Endothelial cell of umbilical vein (primary cell): ENCODE measurements at regions not wholly inside any gene's neighbourhood (a gene's known extent, or its start where the extent isn't known, plus 50 kb on each side); places are given as distances from the start of the nearest gene placed in this dataset.

Experiments used
- BruUV-seq: library from RNA; stranded (reverse); fragments of 400-500 nt; replicated peaks from 2 replicates; lab custom pipeline; 2021; lab: Mats Ljungman, UMichigan
- CTCF ChIA-PET: fragments of 300-600, 350-600 bp; sonication (Branson Sonifier 250); formaldehyde crosslinking; loops from one replicate; lab custom pipeline; 2021; ENCODE audit warnings: antibody characterized with exemption, inconsistent platforms; lab: Charles Lee
- POLR2A ChIA-PET: fragments of 300-600, 350-600 bp; sonication (Branson Sonifier 250); formaldehyde crosslinking; loops from one replicate; lab custom pipeline; 2021; ENCODE audit warnings: antibody characterized with exemption, inconsistent platforms; lab: Charles Lee
- DNase-seq: peaks from one replicate; pipeline ENCODE4 v3.0.0-alpha.2; 2011; ENCODE audit warnings: low read depth, low spot score
- FAIRE-seq: peaks from 2 replicates; lab custom pipeline; 2011; peaks lifted over from hg19 to GRCh38; lab: Jason Lieb, UNC
- H2AFZ ChIP-seq: 2 replicates; pipeline ENCODE4 v1.6.0; 2012; ENCODE audit warnings: low read depth, low read length, control low read depth, inconsistent platforms
- H3K27ac ChIP-seq: 2 replicates; pipeline ENCODE4 v1.5.1; 2011; ENCODE audit warnings: low read depth, mild to moderate bottlenecking, control low read depth, low read length, moderate library complexity; ENCODE audit not compliant: insufficient read depth
- H3K27me3 ChIP-seq, 2 experiments: 2 replicates each; pipeline versions ENCODE4 v1.6.0 to v1.6.1; 2011; ENCODE audit warnings: low read length in 2 of 2, mixed read lengths in 1 of 2; ENCODE audit not compliant: control insufficient read depth in 2 of 2, insufficient read depth in 2 of 2
- H3K36me3 ChIP-seq, 2 experiments: 2 replicates in 1 of 2; 3 replicates in 1 of 2; pipeline ENCODE4 v1.5.1; 2011; ENCODE audit warnings: low read length in 2 of 2, mild to moderate bottlenecking in 1 of 2, moderate library complexity in 1 of 2; ENCODE audit not compliant: control insufficient read depth in 2 of 2, insufficient read depth in 2 of 2; ENCODE audit errors: extremely low read depth in 1 of 2
- H3K4me1 ChIP-seq: 3 replicates; pipeline ENCODE4 v1.5.1; 2011; ENCODE audit warnings: mild to moderate bottlenecking, low read length; ENCODE audit not compliant: control insufficient read depth, insufficient read depth; ENCODE audit errors: extremely low read depth
- H3K4me2 ChIP-seq: 2 replicates; pipeline ENCODE4 v1.6.1; 2011; ENCODE audit warnings: low read length, control low read depth, mixed read lengths; ENCODE audit not compliant: insufficient read depth
- H3K4me3 ChIP-seq, 3 experiments: fragments of 200-600 bp in 1 of 3; sonication (generic), shearing (Covaris generic) in 1 of 3; replicated peaks in 1 of 3; 2 replicates each; pipeline ENCODE4 v1.5.1; 2011 to 2016; ENCODE audit warnings: control low read depth in 3 of 3, low read length in 3 of 3, mild to moderate bottlenecking in 2 of 3, inconsistent platforms in 1 of 3, low read depth in 1 of 3, moderate library complexity in 1 of 3; ENCODE audit not compliant: insufficient read depth in 1 of 3
- H3K79me2 ChIP-seq: 2 replicates; pipeline ENCODE4 v1.6.0; 2012; ENCODE audit warnings: low read length, inconsistent platforms; ENCODE audit not compliant: control insufficient read depth, insufficient read depth
- H3K9ac ChIP-seq: replicated peaks from 2 replicates; pipeline ENCODE3; 2011; ENCODE audit warnings: low read length, control low read depth; ENCODE audit not compliant: insufficient read depth; ENCODE audit errors: extremely low read depth
- H3K9me1 ChIP-seq: replicated peaks from 3 replicates; pipeline ENCODE4 v1.6.0; 2011; ENCODE audit warnings: mild to moderate bottlenecking, low read length; ENCODE audit not compliant: control insufficient read depth, insufficient read depth; ENCODE audit errors: extremely low read depth
- H3K9me3 ChIP-seq: replicated peaks from 2 replicates; pipeline ENCODE4 v1.5.1; 2012; ENCODE audit warnings: low read length, inconsistent platforms; ENCODE audit not compliant: control insufficient read depth, insufficient read depth
- H4K20me1 ChIP-seq: replicated peaks from 2 replicates; pipeline ENCODE3; 2011; ENCODE audit warnings: mild to moderate bottlenecking, low read length; ENCODE audit not compliant: control insufficient read depth, insufficient read depth; ENCODE audit errors: extremely low read depth
- EZH2 ChIP-seq: IDR thresholded peaks from 2 replicates; pipeline ENCODE4 v1.6.1; 2012; ENCODE audit warnings: borderline replicate concordance, low read depth, mild to moderate bottlenecking, moderate library complexity, low read length, inconsistent platforms; ENCODE audit not compliant: severe bottlenecking
- FOS ChIP-seq: IDR thresholded peaks from 2 replicates; pipeline ENCODE4 v1.6.1; 2011; ENCODE audit warnings: mild to moderate bottlenecking, low read length, moderate library complexity, borderline replicate concordance; ENCODE audit not compliant: insufficient read depth
- GATA2 ChIP-seq: IDR thresholded peaks from 2 replicates; pipeline ENCODE4 v1.7.0; 2011; ENCODE audit warnings: low read depth, mild to moderate bottlenecking, moderate library complexity, mixed read lengths, low read length; ENCODE audit not compliant: insufficient read length, insufficient read depth
- JUN ChIP-seq: IDR thresholded peaks from 2 replicates; pipeline ENCODE4 v1.6.1; 2011; ENCODE audit warnings: borderline replicate concordance, low read depth; ENCODE audit not compliant: insufficient read length, insufficient read depth
- MYC ChIP-seq: IDR thresholded peaks from one replicate; pipeline ENCODE4 v1.6.1; 2011; ENCODE audit warnings: mild to moderate bottlenecking, low read depth, low read length
- POLR2A ChIP-seq: IDR thresholded peaks from 2 replicates; pipeline ENCODE4 v1.6.1; 2012; ENCODE audit warnings: low read depth, mild to moderate bottlenecking, control low read depth, low read length
- POLR2AphosphoS5 ChIP-seq: IDR thresholded peaks from 2 replicates; pipeline ENCODE4 v1.6.1; 2012; ENCODE audit warnings: low read depth, mild to moderate bottlenecking, control low read depth, low read length, moderate library complexity; ENCODE audit not compliant: insufficient read depth
- dilution Hi-C: fragments of 300-500 bp; cut with MboI; formaldehyde crosslinking; loops from one replicate; pipeline ENCODE4 v1.15.0; 2019; ENCODE audit warnings: low sequenced_read_pairs; ENCODE audit not compliant: extremely low pct_ligation_motif_present
- intact Hi-C: fragments of 100-400 bp; cut with micrococcal nuclease; formaldehyde crosslinking; loops from one replicate; pipeline ENCODE4 v1.10.0; 2022
- TF ChIP-seq, protein P1 (sequence below), 2 donors: IDR thresholded peaks; 1 replicate in 1 of 2; 2 replicates in 1 of 2; pipeline ENCODE4 v1.5.1; 2011; ENCODE audit warnings: low read length in 2 of 2, mild to moderate bottlenecking in 2 of 2, moderate library complexity in 2 of 2, control low read depth in 1 of 2, inconsistent platforms in 1 of 2, low read depth in 1 of 2; ENCODE audit not compliant: insufficient read depth in 1 of 2; ENCODE audit errors: extremely low read depth in 1 of 2
- TF ChIP-seq, protein P2 (sequence below): IDR thresholded peaks from 2 replicates; pipeline ENCODE4 v1.6.1; 2011; ENCODE audit not compliant: insufficient read depth, insufficient read length

DNA sequence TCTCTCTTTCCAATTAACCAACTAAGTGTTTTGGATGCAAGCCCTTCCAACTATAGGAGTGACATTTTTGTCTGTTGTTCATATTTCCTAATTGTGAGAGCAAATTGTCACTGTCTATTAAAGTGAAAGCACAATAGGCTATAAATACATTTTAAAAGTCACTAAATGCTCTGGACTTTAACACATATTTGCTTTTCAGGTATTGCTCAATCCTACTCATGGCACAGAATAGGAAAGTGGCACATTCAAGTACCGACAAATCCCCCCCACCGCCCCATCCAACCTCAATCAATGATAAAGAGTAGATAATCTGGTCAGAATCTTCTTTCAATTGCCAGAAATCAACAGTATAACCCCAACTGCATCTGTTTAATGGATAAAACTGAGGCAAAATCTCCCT is 419.8 kb downstream of the PLK2 start:
- POLR2A ChIA-PET = no interaction called here
- no peaks in the 10 kb centered on the region for H3K36me3 ChIP-seq
- dilution Hi-C loops = no loop called here

More for the DNA sequence above, 419.8 kb downstream of the PLK2 start:
- Histone ChIP-seq H3K9ac (no peak overlapping the region), H3K9me1 (no peaks in the 10 kb centered on the region), H2AFZ (no peak overlapping the region), H3K27me3 (no peaks in the 10 kb centered on the region), H3K9me3 (no peaks in the 10 kb centered on the region), H3K4me2 (no peak overlapping the region), H3K4me3 (no peak overlapping the region), H3K79me2 (no peaks in the 10 kb centered on the region), H3K27ac (no peak overlapping the region), H3K4me1 (no peaks in the 10 kb centered on the region), H4K20me1 (no peaks in the 10 kb centered on the region)
- FAIRE-seq (peak; percentile 43), DNase-seq (peak; percentile 0)
- intact Hi-C loops = no loop called here
- TF ChIP-seq POLR2A = no peak
- no peak for TF ChIP-seq FOS
- TF ChIP-seq EZH2 = no peak
- TF ChIP-seq, protein P1, sequence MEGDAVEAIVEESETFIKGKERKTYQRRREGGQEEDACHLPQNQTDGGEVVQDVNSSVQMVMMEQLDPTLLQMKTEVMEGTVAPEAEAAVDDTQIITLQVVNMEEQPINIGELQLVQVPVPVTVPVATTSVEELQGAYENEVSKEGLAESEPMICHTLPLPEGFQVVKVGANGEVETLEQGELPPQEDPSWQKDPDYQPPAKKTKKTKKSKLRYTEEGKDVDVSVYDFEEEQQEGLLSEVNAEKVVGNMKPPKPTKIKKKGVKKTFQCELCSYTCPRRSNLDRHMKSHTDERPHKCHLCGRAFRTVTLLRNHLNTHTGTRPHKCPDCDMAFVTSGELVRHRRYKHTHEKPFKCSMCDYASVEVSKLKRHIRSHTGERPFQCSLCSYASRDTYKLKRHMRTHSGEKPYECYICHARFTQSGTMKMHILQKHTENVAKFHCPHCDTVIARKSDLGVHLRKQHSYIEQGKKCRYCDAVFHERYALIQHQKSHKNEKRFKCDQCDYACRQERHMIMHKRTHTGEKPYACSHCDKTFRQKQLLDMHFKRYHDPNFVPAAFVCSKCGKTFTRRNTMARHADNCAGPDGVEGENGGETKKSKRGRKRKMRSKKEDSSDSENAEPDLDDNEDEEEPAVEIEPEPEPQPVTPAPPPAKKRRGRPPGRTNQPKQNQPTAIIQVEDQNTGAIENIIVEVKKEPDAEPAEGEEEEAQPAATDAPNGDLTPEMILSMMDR (IDR thresholded peaks at IDR 0.05; ENCODE audit: extremely low read depth in 1 of 2, insufficient read depth in 1 of 2, low read depth in 1 of 2, low read length in 2 of 2) = no peak
- TF ChIP-seq, protein P2, sequence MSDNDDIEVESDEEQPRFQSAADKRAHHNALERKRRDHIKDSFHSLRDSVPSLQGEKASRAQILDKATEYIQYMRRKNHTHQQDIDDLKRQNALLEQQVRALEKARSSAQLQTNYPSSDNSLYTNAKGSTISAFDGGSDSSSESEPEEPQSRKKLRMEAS = no peak
- TF ChIP-seq JUN = no peak
- TF ChIP-seq MYC = no peak
- no peak for TF ChIP-seq GATA2
- no peak for TF ChIP-seq POLR2AphosphoS5
- no TSS peak for BruUV-seq
- CTCF ChIA-PET = no interaction called here
